NCI-H226 (cell line): ENCODE measurements at regions not wholly inside any gene's neighbourhood (a gene's known extent, or its start where the extent isn't known, plus 50 kb on each side); places are given as distances from the start of the nearest gene placed in this dataset.

Source experiments
- DNase-seq: peaks from one replicate; pipeline ENCODE4 v3.0.0-alpha.2; 2015

DNA sequence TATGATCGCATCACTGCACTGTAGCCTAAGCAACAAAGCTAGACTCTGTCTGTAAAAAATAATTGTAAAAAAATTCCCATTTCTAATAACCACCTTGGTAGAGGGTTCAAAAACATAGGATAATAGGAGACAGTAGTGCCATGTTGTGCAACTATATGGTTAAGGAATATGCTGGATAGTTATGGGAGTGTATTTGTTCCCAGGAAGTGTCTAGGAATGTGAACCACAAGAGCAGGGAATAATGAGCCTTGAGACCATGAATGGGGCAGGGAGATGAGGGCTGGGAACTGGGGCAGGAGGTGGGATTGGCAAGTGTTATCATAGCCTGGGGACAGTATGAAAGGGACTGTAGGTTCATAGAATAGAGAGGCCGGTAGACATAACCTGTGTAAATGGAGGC is 50.4 kb downstream of the RUSC2 start:
- no peak for DNase-seq

DNA sequence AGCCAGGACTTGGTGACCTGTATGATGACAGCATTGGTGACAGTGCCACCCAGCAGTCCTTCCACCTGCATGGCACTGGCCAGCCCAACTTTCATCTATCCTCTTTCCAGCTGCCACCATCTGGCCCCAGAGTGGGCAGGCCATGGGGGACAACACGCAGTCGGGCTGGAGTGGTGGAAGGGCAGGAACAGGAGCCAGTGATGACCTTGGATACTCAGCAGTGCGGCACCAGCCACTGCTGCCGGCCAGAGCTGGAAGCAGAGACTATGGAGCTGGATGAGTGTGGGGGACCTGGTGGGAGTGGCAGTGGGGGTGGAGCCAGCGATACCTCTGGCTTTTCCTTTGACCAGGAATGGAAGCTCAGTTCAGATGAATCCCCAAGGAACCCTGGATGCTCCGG is 56.9 kb downstream of the RUSC2 start:
- no peak for DNase-seq

DNA sequence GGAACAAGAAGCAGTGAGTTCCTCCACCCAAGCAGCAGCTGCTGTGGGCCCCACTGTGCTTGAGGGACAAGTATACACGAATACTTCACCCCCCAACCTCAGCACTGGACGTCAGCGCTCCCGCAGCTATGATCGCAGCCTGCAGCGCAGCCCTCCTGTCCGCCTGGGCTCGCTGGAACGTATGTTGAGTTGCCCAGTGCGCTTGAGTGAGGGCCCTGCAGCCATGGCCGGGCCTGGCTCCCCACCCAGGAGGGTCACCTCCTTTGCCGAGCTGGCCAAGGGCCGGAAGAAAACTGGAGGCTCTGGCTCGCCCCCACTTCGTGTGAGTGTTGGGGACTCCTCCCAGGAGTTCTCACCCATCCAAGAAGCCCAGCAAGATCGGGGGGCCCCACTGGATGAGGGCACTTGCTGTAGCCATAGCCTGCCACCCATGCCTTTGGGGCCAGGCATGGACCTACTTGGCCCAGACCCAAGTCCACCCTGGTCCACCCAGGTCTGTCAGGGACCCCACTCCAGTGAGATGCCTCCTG is 57.1 kb upstream of the TESK1 start:
- no peak for DNase-seq

DNA sequence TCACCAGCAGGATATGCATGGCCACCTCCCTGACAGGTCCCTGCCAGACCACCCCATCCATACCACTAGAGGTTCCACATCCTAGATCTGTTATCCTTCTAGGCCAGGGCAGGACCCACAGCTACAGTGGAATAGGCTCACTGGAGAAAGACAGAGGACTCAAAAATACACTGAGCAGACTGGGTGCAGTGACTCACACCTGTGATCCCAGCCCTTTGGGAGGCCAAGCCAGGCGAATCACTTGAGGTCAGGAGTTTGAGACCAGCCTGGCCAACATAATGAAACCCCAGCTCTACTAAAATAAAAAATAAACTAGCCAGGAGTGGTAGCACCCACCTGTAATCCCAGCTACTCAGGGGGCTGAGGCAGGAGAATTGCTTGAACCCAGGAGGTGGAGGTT is 56.5 kb upstream of the TESK1 start:
- no peak for DNase-seq

DNA sequence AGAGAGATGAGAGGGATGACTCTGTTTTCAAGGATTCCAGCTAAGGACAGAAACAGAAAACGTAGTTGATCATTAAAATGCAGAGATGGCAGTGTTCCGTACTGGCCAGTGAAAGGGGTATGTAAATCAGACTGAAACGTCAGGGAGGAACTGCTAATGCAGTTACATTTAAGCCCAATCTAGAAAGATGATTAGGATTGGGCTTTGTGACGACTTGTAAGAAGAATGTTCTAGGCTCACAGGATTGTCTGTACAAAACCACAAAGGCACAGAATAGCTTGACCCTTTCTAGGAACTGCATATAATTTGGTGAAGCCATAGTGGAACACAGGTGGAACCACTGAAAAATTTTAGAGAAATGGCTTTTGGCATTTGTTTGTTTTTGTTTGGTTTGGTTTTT is 55.6 kb upstream of the TESK1 start:
- DNase-seq, result no peak

DNA sequence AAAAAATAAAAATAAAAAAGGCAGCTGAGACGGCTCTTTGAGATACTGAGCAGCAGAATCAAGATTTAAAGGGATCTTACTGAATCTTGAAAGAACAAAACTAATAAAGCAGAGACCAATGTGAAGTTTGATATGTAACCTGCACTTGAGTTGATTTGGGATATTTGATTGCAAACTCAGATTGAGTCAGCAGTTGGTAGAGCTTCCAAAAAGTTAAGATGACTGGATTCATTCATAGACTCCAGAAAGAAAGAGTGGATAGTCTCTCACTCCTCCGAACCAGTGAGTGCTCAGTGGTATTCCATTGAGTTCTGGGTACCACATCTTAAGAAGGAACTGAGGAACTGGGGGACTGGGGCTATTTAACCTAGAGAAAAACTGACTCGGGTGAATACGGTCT is 52.7 kb upstream of the TESK1 start:
- no peak for DNase-seq

DNA sequence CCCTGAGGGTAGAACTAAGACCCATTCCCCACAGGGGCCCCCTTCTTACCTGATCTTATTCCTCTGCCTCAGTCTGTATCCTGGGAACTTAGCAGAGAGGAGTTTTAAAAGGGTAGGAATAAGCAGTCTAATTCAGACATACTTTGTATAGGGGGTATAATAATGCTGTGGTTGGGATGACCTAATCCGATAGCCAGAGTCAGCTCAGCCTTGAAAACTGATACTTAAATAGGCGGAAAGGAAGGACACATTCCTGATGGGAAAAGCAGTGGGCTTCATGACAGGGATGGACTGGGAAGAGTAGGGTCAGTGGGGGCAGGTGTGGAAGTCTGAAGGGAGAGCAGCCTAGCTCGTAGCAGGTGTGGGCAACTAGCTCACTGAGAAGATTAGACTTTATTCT is 52.2 kb upstream of the TESK1 start:
- no peak for DNase-seq

DNA sequence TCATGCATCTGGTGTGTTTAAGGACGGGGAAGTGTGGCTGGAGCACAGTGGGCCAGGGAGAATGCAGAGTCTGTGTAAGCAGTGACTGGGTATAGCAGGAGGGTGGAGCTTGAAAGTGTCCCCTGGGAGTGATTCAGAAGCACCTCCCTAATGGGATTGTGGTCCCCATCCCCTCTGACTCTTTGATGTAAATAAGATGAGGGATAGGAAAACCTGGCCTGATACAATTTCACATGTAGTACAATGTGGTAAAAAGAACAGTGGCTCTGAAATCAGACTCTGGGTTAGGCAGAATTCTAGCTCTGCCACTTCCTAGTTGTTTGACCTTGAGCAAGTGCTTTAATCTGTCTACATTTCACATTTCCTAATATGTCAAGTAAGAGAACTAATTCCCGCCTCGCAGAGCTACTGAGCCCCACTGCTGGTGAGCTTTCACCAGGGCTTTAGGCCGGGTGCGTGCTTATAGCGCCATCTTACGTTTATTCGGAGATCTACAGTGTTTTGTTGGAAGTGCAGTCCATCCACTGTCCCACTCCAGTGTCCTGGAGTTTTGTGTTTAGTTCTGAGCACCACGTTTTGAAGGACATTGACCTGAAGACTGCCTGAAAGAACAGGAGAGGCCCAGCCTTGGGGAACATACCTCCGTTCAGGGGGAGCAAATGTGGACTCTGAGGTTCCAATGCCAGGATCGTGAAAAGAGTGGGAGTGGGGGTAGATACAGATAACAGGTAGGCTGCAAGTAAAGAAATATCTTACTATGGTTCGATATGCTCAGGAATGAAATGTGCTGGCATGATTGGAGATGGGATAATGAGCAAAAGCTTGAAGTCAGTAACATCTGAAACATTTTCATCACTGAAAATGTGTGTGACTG is 51.2 kb upstream of the TESK1 start:
- peak; percentile 3 for DNase-seq

DNA sequence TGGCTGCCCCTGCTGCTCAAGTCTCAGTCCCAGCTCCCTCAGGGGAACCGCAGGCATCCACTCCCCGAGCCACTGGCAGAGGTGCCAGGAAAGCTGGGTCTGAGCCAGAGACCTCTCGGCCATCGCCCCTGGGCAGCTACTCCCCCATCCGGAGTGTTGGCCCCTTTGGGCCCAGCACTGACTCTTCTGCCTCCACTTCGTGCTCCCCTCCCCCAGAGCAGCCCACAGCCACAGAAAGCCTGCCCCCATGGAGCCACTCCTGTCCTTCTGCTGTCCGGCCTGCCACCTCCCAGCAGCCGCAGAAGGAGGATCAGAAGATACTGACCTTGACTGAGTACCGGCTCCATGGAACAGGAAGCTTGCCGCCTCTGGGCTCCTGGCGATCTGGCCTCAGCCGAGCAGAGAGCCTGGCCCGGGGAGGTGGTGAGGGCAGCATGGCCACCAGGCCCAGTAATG is 49.8 kb upstream of the TESK1 start:
- DNase-seq, result no peak
